ENCODE measurements at regions not wholly inside any gene's neighbourhood (a gene's known extent, or its start where the extent isn't known, plus 50 kb on each side); places are given as distances from the start of the nearest gene placed in this dataset.

- TF ChIP-seq EZH2 (IDR thresholded peaks at IDR 0.05; ENCODE audit: borderline replicate concordance, low read depth, low read length, poor library complexity, severe bottlenecking): no peak
- TF ChIP-seq CTCF (conservative IDR thresholded peaks at IDR 0.05; ENCODE audit: low read depth, low read length): no peak
These were observed 921.6 kb upstream of the SEMA6D start for GRCh38 chr15:46795685-46796084.
